ENCODE measurements at regions not wholly inside any gene's neighbourhood (a gene's known extent, or its start where the extent isn't known, plus 50 kb on each side); places are given as distances from the start of the nearest gene placed in this dataset.

- no peak for TF ChIP-seq CTCF (conservative IDR thresholded peaks at IDR 0.05; ENCODE audit: low read depth, low read length)
- no peak overlapping the region for H3K4me3 ChIP-seq (ENCODE audit: low read depth, low read length)
- no peak for DNase-seq (ENCODE audit: low read depth)
Measured at GRCh38 chr2:33746208-33746800, 147.2 kb upstream of the FAM98A start.

- no peak for TF ChIP-seq CTCF (conservative IDR thresholded peaks at IDR 0.05; ENCODE audit: low read depth, low read length)
- no peak for DNase-seq (ENCODE audit: low read depth)
- no peak overlapping the region for H3K4me3 ChIP-seq (ENCODE audit: low read depth, low read length)
Measured at GRCh38 chr2:33735096-33735495, 136.0 kb upstream of the FAM98A start.

GRCh38 chr2:33730804-33731203, 131.7 kb upstream of the FAM98A start:
- TF ChIP-seq CTCF (conservative IDR thresholded peaks at IDR 0.05; ENCODE audit: low read depth, low read length): no peak
- H3K4me3 ChIP-seq (ENCODE audit: low read depth, low read length): no peak overlapping the region
- no peak for DNase-seq (ENCODE audit: low read depth)

GRCh38 chr2:33730193-33730592, 131.1 kb upstream of the FAM98A start:
- H3K4me3 ChIP-seq (ENCODE audit: low read depth, low read length): no peak overlapping the region
- TF ChIP-seq CTCF (conservative IDR thresholded peaks at IDR 0.05; ENCODE audit: low read depth, low read length): no peak
- no peak for DNase-seq (ENCODE audit: low read depth)

- no peak overlapping the region for H3K4me3 ChIP-seq (ENCODE audit: low read depth, low read length)
- DNase-seq (ENCODE audit: low read depth): no peak
- TF ChIP-seq CTCF (conservative IDR thresholded peaks at IDR 0.05; ENCODE audit: low read depth, low read length): no peak
Measured at GRCh38 chr2:33729353-33729752, 130.3 kb upstream of the FAM98A start.

- TF ChIP-seq CTCF (conservative IDR thresholded peaks at IDR 0.05; ENCODE audit: low read depth, low read length): no peak
- no peak for DNase-seq (ENCODE audit: low read depth)
- no peak overlapping the region for H3K4me3 ChIP-seq (ENCODE audit: low read depth, low read length)
Measured at GRCh38 chr2:33728106-33728505, 129.0 kb upstream of the FAM98A start.

- DNase-seq (ENCODE audit: low read depth): no peak
- no peak overlapping the region for H3K4me3 ChIP-seq (ENCODE audit: low read depth, low read length)
- no peak for TF ChIP-seq CTCF (conservative IDR thresholded peaks at IDR 0.05; ENCODE audit: low read depth, low read length)
Measured at GRCh38 chr2:33727361-33728032, 128.4 kb upstream of the FAM98A start.
